IMR-90 (cell line): ENCODE measurements at regions not wholly inside any gene's neighbourhood (a gene's known extent, or its start where the extent isn't known, plus 50 kb on each side); places are given as distances from the start of the nearest gene placed in this dataset.

Experiments used
- ATAC-seq: fragments of 200-7000 bp; cut with Tn5 transposase; 2 replicates; pipeline ENCODE4 v1.9.1; 2020; ENCODE audit warnings: low read depth, mild to moderate bottlenecking, moderate library complexity
- BruUV-seq: library from RNA; stranded (reverse); fragments of 400-500 nt; replicated peaks from 2 replicates; lab custom pipeline; 2021; lab: Mats Ljungman, UMichigan
- CTCF ChIA-PET: fragments of 300-600 bp; formaldehyde crosslinking; extraction: SDS; loops from one replicate; lab custom pipeline; 2021; ENCODE audit warnings: antibody characterized with exemption; lab: Yijun Ruan, JAX
- POLR2A ChIA-PET: fragments of 300-600 bp; sonication (Branson Sonifier 250); formaldehyde crosslinking; loops from one replicate; lab custom pipeline; 2022; ENCODE audit warnings: antibody characterized with exemption; ENCODE audit not compliant: unreplicated experiment; lab: Charles Lee
- DNase-seq: peaks from one replicate; pipeline ENCODE4 v3.0.0; 2013
- H2AFZ ChIP-seq: replicated peaks from 2 replicates; pipeline ENCODE3; 2013; ENCODE audit warnings: low read length, mild to moderate bottlenecking; ENCODE audit not compliant: poor library complexity
- H2AK5ac ChIP-seq: 2 replicates; pipeline ENCODE4 v1.6.1; 2013; ENCODE audit warnings: low read depth, low read length, inconsistent platforms
- H2AK9ac ChIP-seq: replicated peaks from 2 replicates; pipeline ENCODE3; 2013; ENCODE audit warnings: mild to moderate bottlenecking, low read depth, low read length, moderate library complexity; ENCODE audit not compliant: poor library complexity
- H2BK120ac ChIP-seq: 2 replicates; pipeline ENCODE4 v1.6.1; 2013; ENCODE audit warnings: low read depth, low read length, inconsistent platforms
- H2BK15ac ChIP-seq: 3 replicates; pipeline ENCODE4 v1.6.1; 2013; ENCODE audit warnings: low read depth, low read length, inconsistent platforms
- H2BK20ac ChIP-seq: 2 replicates; pipeline ENCODE4 v1.6.1; 2013; ENCODE audit warnings: low read depth, mild to moderate bottlenecking, inconsistent platforms, low read length, moderate library complexity
- H2BK5ac ChIP-seq: 2 replicates; pipeline ENCODE4 v1.6.1; 2013; ENCODE audit warnings: mild to moderate bottlenecking, low read depth, low read length, inconsistent platforms; ENCODE audit not compliant: poor library complexity, severe bottlenecking
- H3K14ac ChIP-seq: replicated peaks from 2 replicates; pipeline ENCODE4 v1.6.1; 2013; ENCODE audit warnings: low read depth, low read length, inconsistent platforms
- H3K18ac ChIP-seq: 2 replicates; pipeline ENCODE4 v1.6.1; 2013; ENCODE audit warnings: low read depth, low read length, control low read depth
- H3K23ac ChIP-seq: 2 replicates; pipeline ENCODE4 v1.6.1; 2013; ENCODE audit warnings: low read depth, low read length, inconsistent platforms
- H3K27ac ChIP-seq: 2 replicates; pipeline ENCODE4 v1.5.1; 2013; ENCODE audit warnings: mild to moderate bottlenecking, control low read depth, low read length; ENCODE audit not compliant: insufficient read depth
- H3K27me3 ChIP-seq: 2 replicates; pipeline ENCODE4 v1.6.1; 2013; ENCODE audit warnings: low read length; ENCODE audit not compliant: control insufficient read depth, insufficient read depth
- H3K36me3 ChIP-seq: 2 replicates; pipeline ENCODE4 v1.6.1; 2013; ENCODE audit warnings: low read length, mixed read lengths; ENCODE audit not compliant: control insufficient read depth, insufficient read depth
- H3K4ac ChIP-seq: 2 replicates; pipeline ENCODE4 v1.6.1; 2013; ENCODE audit warnings: low read depth, low read length, inconsistent platforms
- H3K4me1 ChIP-seq: 2 replicates; pipeline ENCODE4 v1.6.1; 2013; ENCODE audit warnings: low read length, mixed read lengths; ENCODE audit not compliant: control insufficient read depth, insufficient read depth
- H3K4me2 ChIP-seq: 2 replicates; pipeline ENCODE4 v1.6.1; 2013; ENCODE audit warnings: low read depth, mild to moderate bottlenecking, control low read depth, low read length, moderate library complexity
- H3K4me3 ChIP-seq: 2 replicates; pipeline ENCODE4 v1.5.1; 2013; ENCODE audit warnings: low read depth, mild to moderate bottlenecking, control low read depth, low read length, moderate library complexity; ENCODE audit not compliant: insufficient read depth
- H3K56ac ChIP-seq: 2 replicates; pipeline ENCODE4 v1.6.1; 2013; ENCODE audit warnings: low read length, inconsistent platforms; ENCODE audit not compliant: insufficient read depth; ENCODE audit errors: extremely low read depth
- H3K79me1 ChIP-seq, 2 experiments: 2 replicates each; pipeline ENCODE4 v1.6.1; 2013; ENCODE audit warnings: low read length in 2 of 2, inconsistent platforms in 1 of 2, low read depth in 1 of 2
- H3K9ac ChIP-seq: 2 replicates; pipeline ENCODE4 v1.6.1; 2013; ENCODE audit warnings: low read depth, low read length, control low read depth
- H3K9me1 ChIP-seq: 2 replicates; pipeline ENCODE4 v1.6.1; 2013; ENCODE audit warnings: low read length, inconsistent platforms; ENCODE audit not compliant: insufficient read depth
- H3K9me3 ChIP-seq: 2 replicates; pipeline ENCODE4 v1.6.1; 2013; ENCODE audit warnings: low read length; ENCODE audit not compliant: control insufficient read depth, insufficient read depth
- H4K20me1 ChIP-seq: 2 replicates; pipeline ENCODE4 v1.6.1; 2013; ENCODE audit warnings: low read length, inconsistent platforms; ENCODE audit not compliant: insufficient read depth
- H4K5ac ChIP-seq: 2 replicates; pipeline ENCODE4 v1.6.1; 2013; ENCODE audit warnings: mild to moderate bottlenecking, low read depth, low read length, control low read depth
- H4K8ac ChIP-seq, 2 experiments: 2 replicates each; pipeline ENCODE4 v1.6.1; 2013; ENCODE audit warnings: low read depth in 2 of 2, low read length in 2 of 2, control low read depth in 1 of 2, inconsistent platforms in 1 of 2
- H4K91ac ChIP-seq: 2 replicates; pipeline ENCODE4 v1.6.1; 2013; ENCODE audit warnings: low read depth, low read length, inconsistent platforms; ENCODE audit not compliant: insufficient read depth
- BHLHE40 ChIP-seq: fragments of 150-350 bp; IDR thresholded peaks from 2 replicates; pipeline ENCODE4 v1.6.1; 2016; ENCODE audit warnings: mild to moderate bottlenecking, low read depth, low read length
- CEBPB ChIP-seq: IDR thresholded peaks from 2 replicates; pipeline ENCODE4 v1.6.1; 2012; ENCODE audit warnings: low read depth, low read length, improper control_type of control experiment
- CHD1 ChIP-seq: IDR thresholded peaks from 2 replicates; pipeline ENCODE4 v1.6.1; 2012; ENCODE audit warnings: low read depth, low read length, improper control_type of control experiment
- FOS ChIP-seq: fragments of 150-350 bp; IDR thresholded peaks from 2 replicates; pipeline ENCODE4 v1.6.1; 2016; ENCODE audit warnings: low read depth, low read length
- MAFK ChIP-seq: IDR thresholded peaks from 2 replicates; pipeline ENCODE4 v1.6.1; 2012; ENCODE audit warnings: low read depth, low read length, improper control_type of control experiment
- MXI1 ChIP-seq: IDR thresholded peaks from 2 replicates; pipeline ENCODE4 v1.6.1; 2012; ENCODE audit warnings: low read depth, mild to moderate bottlenecking, low read length, moderate library complexity, borderline replicate concordance
- POLR2A ChIP-seq: IDR thresholded peaks from 2 replicates; pipeline ENCODE4 v1.6.1; 2012; ENCODE audit warnings: mild to moderate bottlenecking, low read depth, low read length
- RAD21 ChIP-seq: IDR thresholded peaks from 2 replicates; pipeline ENCODE4 v1.6.1; 2012; ENCODE audit warnings: low read length, improper control_type of control experiment
- RCOR1 ChIP-seq: IDR thresholded peaks from 2 replicates; pipeline ENCODE4 v1.6.1; 2012; ENCODE audit warnings: mild to moderate bottlenecking, low read length, improper control_type of control experiment; ENCODE audit not compliant: insufficient replicate concordance
- RFX5 ChIP-seq: IDR thresholded peaks from 2 replicates; pipeline ENCODE4 v1.8.0; 2012; ENCODE audit warnings: low read depth, mild to moderate bottlenecking, low read length, moderate library complexity
- SMC3 ChIP-seq: fragments of 150-350 bp; IDR thresholded peaks from 2 replicates; pipeline ENCODE4 v1.6.1; 2016; ENCODE audit warnings: low read depth, mild to moderate bottlenecking, antibody characterized with exemption, low read length, moderate library complexity
- WGBS, 2 experiments: methylation state at CpG; one replicate each; pipeline versions ENCODE4 v1.1.5 to v1.1.7; 2013; ENCODE audit warnings: missing lambda C conversion rate in 2 of 2; ENCODE audit not compliant: insufficient read length in 1 of 2; ENCODE audit errors: extremely low coverage in 2 of 2; 5-methylcytosine and 5-hydroxymethylcytosine counted together
- dilution Hi-C: fragments of 300-500 bp; cut with HindIII; formaldehyde crosslinking; loops from one replicate; pipeline ENCODE4 v1.14.3; 2018; ENCODE audit warnings: low sequenced_read_pairs; ENCODE audit not compliant: unreplicated experiment
- in situ Hi-C: fragments of 300-500 bp; cut with MboI; formaldehyde crosslinking; loops from 3 replicates; pipeline ENCODE4 v1.14.3; 2019; ENCODE audit warnings: low sequenced_read_pairs, inconsistent platforms, mixed read lengths
- intact Hi-C: fragments of 100-400 bp; cut with micrococcal nuclease; formaldehyde crosslinking; loops from 2 replicates; pipeline ENCODE4 v1.10.0; 2022
- TF ChIP-seq, protein P1 (sequence below): fragments of 150-350 bp; IDR thresholded peaks from 2 replicates; pipeline ENCODE4 v1.6.1; 2017; ENCODE audit warnings: mild to moderate bottlenecking, antibody characterized with exemption, low read length, low read depth
- TF ChIP-seq, protein P2 (sequence below): conservative IDR thresholded peaks from 2 replicates; pipeline ENCODE4 v1.5.1; 2012; ENCODE audit warnings: mild to moderate bottlenecking, low read depth, low read length, improper control_type of control experiment
- TF ChIP-seq, protein P3 (sequence below): fragments of 150-350 bp; IDR thresholded peaks from 2 replicates; pipeline ENCODE4 v1.6.1; 2016; ENCODE audit warnings: low read depth, mild to moderate bottlenecking, low read length, moderate library complexity, borderline replicate concordance

GRCh38 chr11:106594751-106595351 is 423.4 kb downstream of the GUCY1A2 start:
- Histone ChIP-seq H3K79me1 (no peaks in the 10 kb centered on the region), H3K9me3 (peaks cover 3% of the 10 kb centered on the region; the same call in 1 of the 2 replicates), H3K4me1 (no peaks in the 10 kb centered on the region), H4K91ac (no peak overlapping the region), H3K4ac (no peak overlapping the region), H3K4me2 (no peak overlapping the region), H3K18ac (no peak overlapping the region), H3K56ac (no peak overlapping the region), H3K9me1 (no peaks in the 10 kb centered on the region), H3K27ac (no peak overlapping the region), H2BK120ac (no peak overlapping the region), H3K23ac (no peak overlapping the region), H3K9ac (no peak overlapping the region), H2BK5ac (no peak overlapping the region), H2AFZ (no peak overlapping the region), H3K4me3 (no peak overlapping the region), H3K27me3 (no peaks in the 10 kb centered on the region), H2BK20ac (no peak overlapping the region), H4K8ac (no peak overlapping the region), H4K20me1 (no peaks in the 10 kb centered on the region), H4K5ac (no peak overlapping the region), H2AK9ac (no peak overlapping the region), H3K36me3 (no peaks in the 10 kb centered on the region), H2AK5ac (no peak overlapping the region), H3K14ac (no peak overlapping the region), H2BK15ac (no peak overlapping the region)
- dilution Hi-C loops (no loop called here), intact Hi-C loops (no loop called here), in situ Hi-C loops (loop anchor here (25.0 kb wide), 1 partner anchor 433 kb away; no protein-coding TSS in a partner anchor)
- ATAC-seq (no peak), DNase-seq (peak; percentile 4)
- POLR2A ChIA-PET = no interaction called here
- no TSS peak for BruUV-seq
- CTCF ChIA-PET = no interaction called here
- TF ChIP-seq BHLHE40 (no peak), RCOR1 (no peak), CHD1 (no peak), POLR2A (no peak), CEBPB (no peak), RAD21 (no peak), FOS (no peak), MAFK (no peak), MXI1 (no peak), RFX5 (no peak), SMC3 (no peak)
- TF ChIP-seq, protein P1, sequence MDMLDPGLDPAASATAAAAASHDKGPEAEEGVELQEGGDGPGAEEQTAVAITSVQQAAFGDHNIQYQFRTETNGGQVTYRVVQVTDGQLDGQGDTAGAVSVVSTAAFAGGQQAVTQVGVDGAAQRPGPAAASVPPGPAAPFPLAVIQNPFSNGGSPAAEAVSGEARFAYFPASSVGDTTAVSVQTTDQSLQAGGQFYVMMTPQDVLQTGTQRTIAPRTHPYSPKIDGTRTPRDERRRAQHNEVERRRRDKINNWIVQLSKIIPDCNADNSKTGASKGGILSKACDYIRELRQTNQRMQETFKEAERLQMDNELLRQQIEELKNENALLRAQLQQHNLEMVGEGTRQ = no peak
- TF ChIP-seq, protein P2, sequence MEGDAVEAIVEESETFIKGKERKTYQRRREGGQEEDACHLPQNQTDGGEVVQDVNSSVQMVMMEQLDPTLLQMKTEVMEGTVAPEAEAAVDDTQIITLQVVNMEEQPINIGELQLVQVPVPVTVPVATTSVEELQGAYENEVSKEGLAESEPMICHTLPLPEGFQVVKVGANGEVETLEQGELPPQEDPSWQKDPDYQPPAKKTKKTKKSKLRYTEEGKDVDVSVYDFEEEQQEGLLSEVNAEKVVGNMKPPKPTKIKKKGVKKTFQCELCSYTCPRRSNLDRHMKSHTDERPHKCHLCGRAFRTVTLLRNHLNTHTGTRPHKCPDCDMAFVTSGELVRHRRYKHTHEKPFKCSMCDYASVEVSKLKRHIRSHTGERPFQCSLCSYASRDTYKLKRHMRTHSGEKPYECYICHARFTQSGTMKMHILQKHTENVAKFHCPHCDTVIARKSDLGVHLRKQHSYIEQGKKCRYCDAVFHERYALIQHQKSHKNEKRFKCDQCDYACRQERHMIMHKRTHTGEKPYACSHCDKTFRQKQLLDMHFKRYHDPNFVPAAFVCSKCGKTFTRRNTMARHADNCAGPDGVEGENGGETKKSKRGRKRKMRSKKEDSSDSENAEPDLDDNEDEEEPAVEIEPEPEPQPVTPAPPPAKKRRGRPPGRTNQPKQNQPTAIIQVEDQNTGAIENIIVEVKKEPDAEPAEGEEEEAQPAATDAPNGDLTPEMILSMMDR = no peak
- TF ChIP-seq, protein P3, sequence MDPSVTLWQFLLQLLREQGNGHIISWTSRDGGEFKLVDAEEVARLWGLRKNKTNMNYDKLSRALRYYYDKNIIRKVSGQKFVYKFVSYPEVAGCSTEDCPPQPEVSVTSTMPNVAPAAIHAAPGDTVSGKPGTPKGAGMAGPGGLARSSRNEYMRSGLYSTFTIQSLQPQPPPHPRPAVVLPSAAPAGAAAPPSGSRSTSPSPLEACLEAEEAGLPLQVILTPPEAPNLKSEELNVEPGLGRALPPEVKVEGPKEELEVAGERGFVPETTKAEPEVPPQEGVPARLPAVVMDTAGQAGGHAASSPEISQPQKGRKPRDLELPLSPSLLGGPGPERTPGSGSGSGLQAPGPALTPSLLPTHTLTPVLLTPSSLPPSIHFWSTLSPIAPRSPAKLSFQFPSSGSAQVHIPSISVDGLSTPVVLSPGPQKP = no peak
- no CpG with 5 or more reads among the region's 6 CpGs for WGBS, 2 experiments
